H1 (cell line): ENCODE measurements at regions not wholly inside any gene's neighbourhood (a gene's known extent, or its start where the extent isn't known, plus 50 kb on each side); places are given as distances from the start of the nearest gene placed in this dataset.

Experiments used
- BCL11A ChIP-seq, 2 experiments: IDR thresholded peaks; one replicate each; pipeline ENCODE4 v1.6.1; 2011; ENCODE audit warnings: low read depth in 2 of 2, low read length in 2 of 2, mild to moderate bottlenecking in 2 of 2
- CTBP2 ChIP-seq: IDR thresholded peaks from 2 replicates; pipeline ENCODE4 v1.7.0; 2011; ENCODE audit warnings: borderline replicate concordance, mild to moderate bottlenecking, moderate library complexity, mixed read lengths, low read length; ENCODE audit not compliant: insufficient read depth, insufficient read length
- JUN ChIP-seq: IDR thresholded peaks from 2 replicates; pipeline ENCODE4 v1.6.1; 2011; ENCODE audit warnings: low read depth, mild to moderate bottlenecking, improper control_type of control experiment, low read length
- JUND ChIP-seq: IDR thresholded peaks from 2 replicates; pipeline ENCODE4 v1.6.1; 2011; ENCODE audit warnings: mild to moderate bottlenecking, improper control_type of control experiment, low read length
- MAFK ChIP-seq: IDR thresholded peaks from 2 replicates; pipeline ENCODE4 v1.6.1; 2012; ENCODE audit warnings: low read depth, mild to moderate bottlenecking, improper control_type of control experiment, low read length
- NANOG ChIP-seq: IDR thresholded peaks from 2 replicates; pipeline ENCODE4 v1.6.1; 2011; ENCODE audit warnings: low read length, low read depth, mild to moderate bottlenecking, inconsistent platforms; ENCODE audit not compliant: insufficient read depth, poor library complexity, severe bottlenecking
- NRF1 ChIP-seq: IDR thresholded peaks from 2 replicates; pipeline ENCODE4 v1.6.1; 2011; ENCODE audit warnings: mild to moderate bottlenecking, low read depth, low read length, improper control_type of control experiment
- POU5F1 ChIP-seq: IDR thresholded peaks from 2 replicates; pipeline ENCODE4 v1.6.1; 2011; ENCODE audit warnings: low read depth, mild to moderate bottlenecking, low read length, moderate library complexity
- RFX5 ChIP-seq: IDR thresholded peaks from 2 replicates; pipeline ENCODE4 v1.6.1; 2011; ENCODE audit warnings: low read depth, low read length, improper control_type of control experiment, borderline replicate concordance
- SIRT6 ChIP-seq: IDR thresholded peaks from one replicate; pipeline ENCODE4 v1.7.1; 2012; ENCODE audit warnings: low read length, inconsistent platforms
- SIX5 ChIP-seq: IDR thresholded peaks from 2 replicates; pipeline ENCODE4 v1.6.1; 2011; ENCODE audit warnings: mild to moderate bottlenecking, low read depth, low read length
- SP1 ChIP-seq: IDR thresholded peaks from 2 replicates; pipeline ENCODE4 v1.6.1; 2011; ENCODE audit warnings: low read depth, low read length
- TBP ChIP-seq: IDR thresholded peaks from 2 replicates; pipeline ENCODE4 v1.6.1; 2011; ENCODE audit warnings: low read depth, low read length, improper control_type of control experiment
- TF ChIP-seq, protein P1 (sequence below): fragments of 300-600 bp; sonication (generic); IDR thresholded peaks from 2 replicates; pipeline ENCODE4 v1.7.1; 2012; ENCODE audit warnings: low read length, moderate library complexity, mild to moderate bottlenecking, inconsistent platforms; ENCODE audit not compliant: insufficient replicate concordance

- TF ChIP-seq, protein P1, sequence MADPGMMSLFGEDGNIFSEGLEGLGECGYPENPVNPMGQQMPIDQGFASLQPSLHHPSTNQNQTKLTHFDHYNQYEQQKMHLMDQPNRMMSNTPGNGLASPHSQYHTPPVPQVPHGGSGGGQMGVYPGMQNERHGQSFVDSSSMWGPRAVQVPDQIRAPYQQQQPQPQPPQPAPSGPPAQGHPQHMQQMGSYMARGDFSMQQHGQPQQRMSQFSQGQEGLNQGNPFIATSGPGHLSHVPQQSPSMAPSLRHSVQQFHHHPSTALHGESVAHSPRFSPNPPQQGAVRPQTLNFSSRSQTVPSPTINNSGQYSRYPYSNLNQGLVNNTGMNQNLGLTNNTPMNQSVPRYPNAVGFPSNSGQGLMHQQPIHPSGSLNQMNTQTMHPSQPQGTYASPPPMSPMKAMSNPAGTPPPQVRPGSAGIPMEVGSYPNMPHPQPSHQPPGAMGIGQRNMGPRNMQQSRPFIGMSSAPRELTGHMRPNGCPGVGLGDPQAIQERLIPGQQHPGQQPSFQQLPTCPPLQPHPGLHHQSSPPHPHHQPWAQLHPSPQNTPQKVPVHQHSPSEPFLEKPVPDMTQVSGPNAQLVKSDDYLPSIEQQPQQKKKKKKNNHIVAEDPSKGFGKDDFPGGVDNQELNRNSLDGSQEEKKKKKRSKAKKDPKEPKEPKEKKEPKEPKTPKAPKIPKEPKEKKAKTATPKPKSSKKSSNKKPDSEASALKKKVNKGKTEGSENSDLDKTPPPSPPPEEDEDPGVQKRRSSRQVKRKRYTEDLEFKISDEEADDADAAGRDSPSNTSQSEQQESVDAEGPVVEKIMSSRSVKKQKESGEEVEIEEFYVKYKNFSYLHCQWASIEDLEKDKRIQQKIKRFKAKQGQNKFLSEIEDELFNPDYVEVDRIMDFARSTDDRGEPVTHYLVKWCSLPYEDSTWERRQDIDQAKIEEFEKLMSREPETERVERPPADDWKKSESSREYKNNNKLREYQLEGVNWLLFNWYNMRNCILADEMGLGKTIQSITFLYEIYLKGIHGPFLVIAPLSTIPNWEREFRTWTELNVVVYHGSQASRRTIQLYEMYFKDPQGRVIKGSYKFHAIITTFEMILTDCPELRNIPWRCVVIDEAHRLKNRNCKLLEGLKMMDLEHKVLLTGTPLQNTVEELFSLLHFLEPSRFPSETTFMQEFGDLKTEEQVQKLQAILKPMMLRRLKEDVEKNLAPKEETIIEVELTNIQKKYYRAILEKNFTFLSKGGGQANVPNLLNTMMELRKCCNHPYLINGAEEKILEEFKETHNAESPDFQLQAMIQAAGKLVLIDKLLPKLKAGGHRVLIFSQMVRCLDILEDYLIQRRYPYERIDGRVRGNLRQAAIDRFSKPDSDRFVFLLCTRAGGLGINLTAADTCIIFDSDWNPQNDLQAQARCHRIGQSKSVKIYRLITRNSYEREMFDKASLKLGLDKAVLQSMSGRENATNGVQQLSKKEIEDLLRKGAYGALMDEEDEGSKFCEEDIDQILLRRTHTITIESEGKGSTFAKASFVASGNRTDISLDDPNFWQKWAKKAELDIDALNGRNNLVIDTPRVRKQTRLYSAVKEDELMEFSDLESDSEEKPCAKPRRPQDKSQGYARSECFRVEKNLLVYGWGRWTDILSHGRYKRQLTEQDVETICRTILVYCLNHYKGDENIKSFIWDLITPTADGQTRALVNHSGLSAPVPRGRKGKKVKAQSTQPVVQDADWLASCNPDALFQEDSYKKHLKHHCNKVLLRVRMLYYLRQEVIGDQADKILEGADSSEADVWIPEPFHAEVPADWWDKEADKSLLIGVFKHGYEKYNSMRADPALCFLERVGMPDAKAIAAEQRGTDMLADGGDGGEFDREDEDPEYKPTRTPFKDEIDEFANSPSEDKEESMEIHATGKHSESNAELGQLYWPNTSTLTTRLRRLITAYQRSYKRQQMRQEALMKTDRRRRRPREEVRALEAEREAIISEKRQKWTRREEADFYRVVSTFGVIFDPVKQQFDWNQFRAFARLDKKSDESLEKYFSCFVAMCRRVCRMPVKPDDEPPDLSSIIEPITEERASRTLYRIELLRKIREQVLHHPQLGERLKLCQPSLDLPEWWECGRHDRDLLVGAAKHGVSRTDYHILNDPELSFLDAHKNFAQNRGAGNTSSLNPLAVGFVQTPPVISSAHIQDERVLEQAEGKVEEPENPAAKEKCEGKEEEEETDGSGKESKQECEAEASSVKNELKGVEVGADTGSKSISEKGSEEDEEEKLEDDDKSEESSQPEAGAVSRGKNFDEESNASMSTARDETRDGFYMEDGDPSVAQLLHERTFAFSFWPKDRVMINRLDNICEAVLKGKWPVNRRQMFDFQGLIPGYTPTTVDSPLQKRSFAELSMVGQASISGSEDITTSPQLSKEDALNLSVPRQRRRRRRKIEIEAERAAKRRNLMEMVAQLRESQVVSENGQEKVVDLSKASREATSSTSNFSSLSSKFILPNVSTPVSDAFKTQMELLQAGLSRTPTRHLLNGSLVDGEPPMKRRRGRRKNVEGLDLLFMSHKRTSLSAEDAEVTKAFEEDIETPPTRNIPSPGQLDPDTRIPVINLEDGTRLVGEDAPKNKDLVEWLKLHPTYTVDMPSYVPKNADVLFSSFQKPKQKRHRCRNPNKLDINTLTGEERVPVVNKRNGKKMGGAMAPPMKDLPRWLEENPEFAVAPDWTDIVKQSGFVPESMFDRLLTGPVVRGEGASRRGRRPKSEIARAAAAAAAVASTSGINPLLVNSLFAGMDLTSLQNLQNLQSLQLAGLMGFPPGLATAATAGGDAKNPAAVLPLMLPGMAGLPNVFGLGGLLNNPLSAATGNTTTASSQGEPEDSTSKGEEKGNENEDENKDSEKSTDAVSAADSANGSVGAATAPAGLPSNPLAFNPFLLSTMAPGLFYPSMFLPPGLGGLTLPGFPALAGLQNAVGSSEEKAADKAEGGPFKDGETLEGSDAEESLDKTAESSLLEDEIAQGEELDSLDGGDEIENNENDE, result no peak
- TF ChIP-seq SP1, result no peak
- TF ChIP-seq SIX5, result no peak
- no peak for TF ChIP-seq SIRT6
- TF ChIP-seq JUN, result no peak
- TF ChIP-seq JUND, result no peak
- TF ChIP-seq MAFK, result no peak
- no peak for TF ChIP-seq TBP
- no peak for TF ChIP-seq POU5F1
- no peak for TF ChIP-seq CTBP2
- no peak for TF ChIP-seq NANOG
- TF ChIP-seq NRF1, result no peak
- no peak for TF ChIP-seq RFX5
- TF ChIP-seq BCL11A (IDR thresholded peaks at IDR 0.05; ENCODE audit: low read depth in 2 of 2, low read length in 2 of 2), result no peak
Observed at GRCh38 chr13:27704681-27705080, 83.0 kb downstream of the POLR1D start (continued).
